Prostate gland (tissue), 2 donors: ENCODE measurements at regions not wholly inside any gene's neighbourhood (a gene's known extent, or its start where the extent isn't known, plus 50 kb on each side); places are given as distances from the start of the nearest gene placed in this dataset.

ENCODE experiments used
- POLR2AphosphoS5 ChIP-seq: sonication (generic); formaldehyde crosslinking; IDR thresholded peaks from one replicate; pipeline ENCODE4 v1.6.1; 2017; ENCODE audit warnings: antibody characterized with exemption
- TF ChIP-seq, protein P1 (sequence below), 4 experiments: fragments of 200-600 bp in 2 of 4; fragments of 450-650 bp in 2 of 4; sonication (generic) in 2 of 4; IDR thresholded peaks; 1 replicate in 3 of 4; 2 replicates in 1 of 4; pipeline ENCODE4 v1.5.1; 2016 to 2019; ENCODE audit warnings: antibody characterized with exemption in 4 of 4, mild to moderate bottlenecking in 2 of 4, moderate library complexity in 2 of 4

DNA sequence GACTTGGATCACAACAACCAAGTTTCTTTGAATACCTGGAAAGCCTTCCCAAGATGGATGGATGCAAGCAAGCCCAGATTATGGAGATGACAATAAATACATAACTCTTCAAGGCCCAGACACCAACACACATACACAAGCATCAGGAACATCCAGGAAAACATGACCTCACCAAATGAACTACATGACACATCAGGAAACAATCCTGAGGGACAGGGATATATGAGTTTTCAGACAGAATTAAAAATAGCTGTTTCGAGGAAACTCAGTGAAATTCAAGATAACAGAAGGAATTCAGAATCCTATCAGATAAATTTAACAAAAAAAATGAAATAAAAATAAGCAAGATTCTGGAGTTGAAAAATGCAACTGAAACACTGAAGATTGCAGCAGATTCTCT is 659.4 kb downstream of the METTL15 start:
- TF ChIP-seq, protein P1, sequence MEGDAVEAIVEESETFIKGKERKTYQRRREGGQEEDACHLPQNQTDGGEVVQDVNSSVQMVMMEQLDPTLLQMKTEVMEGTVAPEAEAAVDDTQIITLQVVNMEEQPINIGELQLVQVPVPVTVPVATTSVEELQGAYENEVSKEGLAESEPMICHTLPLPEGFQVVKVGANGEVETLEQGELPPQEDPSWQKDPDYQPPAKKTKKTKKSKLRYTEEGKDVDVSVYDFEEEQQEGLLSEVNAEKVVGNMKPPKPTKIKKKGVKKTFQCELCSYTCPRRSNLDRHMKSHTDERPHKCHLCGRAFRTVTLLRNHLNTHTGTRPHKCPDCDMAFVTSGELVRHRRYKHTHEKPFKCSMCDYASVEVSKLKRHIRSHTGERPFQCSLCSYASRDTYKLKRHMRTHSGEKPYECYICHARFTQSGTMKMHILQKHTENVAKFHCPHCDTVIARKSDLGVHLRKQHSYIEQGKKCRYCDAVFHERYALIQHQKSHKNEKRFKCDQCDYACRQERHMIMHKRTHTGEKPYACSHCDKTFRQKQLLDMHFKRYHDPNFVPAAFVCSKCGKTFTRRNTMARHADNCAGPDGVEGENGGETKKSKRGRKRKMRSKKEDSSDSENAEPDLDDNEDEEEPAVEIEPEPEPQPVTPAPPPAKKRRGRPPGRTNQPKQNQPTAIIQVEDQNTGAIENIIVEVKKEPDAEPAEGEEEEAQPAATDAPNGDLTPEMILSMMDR (IDR thresholded peaks at IDR 0.05): no peak
- no peak for TF ChIP-seq POLR2AphosphoS5
